Endothelial cell of umbilical vein (primary cell): ENCODE measurements at regions not wholly inside any gene's neighbourhood (a gene's known extent, or its start where the extent isn't known, plus 50 kb on each side); places are given as distances from the start of the nearest gene placed in this dataset.

Experiments
- BruUV-seq: library from RNA; stranded (reverse); fragments of 400-500 nt; replicated peaks from 2 replicates; lab custom pipeline; 2021; lab: Mats Ljungman, UMichigan
- CTCF ChIA-PET: fragments of 300-600, 350-600 bp; sonication (Branson Sonifier 250); formaldehyde crosslinking; loops from one replicate; lab custom pipeline; 2021; ENCODE audit warnings: antibody characterized with exemption, inconsistent platforms; lab: Charles Lee
- POLR2A ChIA-PET: fragments of 300-600, 350-600 bp; sonication (Branson Sonifier 250); formaldehyde crosslinking; loops from one replicate; lab custom pipeline; 2021; ENCODE audit warnings: antibody characterized with exemption, inconsistent platforms; lab: Charles Lee
- DNase-seq: peaks from one replicate; pipeline ENCODE4 v3.0.0-alpha.2; 2011; ENCODE audit warnings: low read depth, low spot score
- FAIRE-seq: peaks from 2 replicates; lab custom pipeline; 2011; peaks lifted over from hg19 to GRCh38; lab: Jason Lieb, UNC
- H2AFZ ChIP-seq: 2 replicates; pipeline ENCODE4 v1.6.0; 2012; ENCODE audit warnings: low read depth, low read length, control low read depth, inconsistent platforms
- H3K27ac ChIP-seq: 2 replicates; pipeline ENCODE4 v1.5.1; 2011; ENCODE audit warnings: low read depth, mild to moderate bottlenecking, control low read depth, low read length, moderate library complexity; ENCODE audit not compliant: insufficient read depth
- H3K27me3 ChIP-seq, 2 experiments: 2 replicates each; pipeline versions ENCODE4 v1.6.0 to v1.6.1; 2011; ENCODE audit warnings: low read length in 2 of 2, mixed read lengths in 1 of 2; ENCODE audit not compliant: control insufficient read depth in 2 of 2, insufficient read depth in 2 of 2
- H3K36me3 ChIP-seq, 2 experiments: 2 replicates in 1 of 2; 3 replicates in 1 of 2; pipeline ENCODE4 v1.5.1; 2011; ENCODE audit warnings: low read length in 2 of 2, mild to moderate bottlenecking in 1 of 2, moderate library complexity in 1 of 2; ENCODE audit not compliant: control insufficient read depth in 2 of 2, insufficient read depth in 2 of 2; ENCODE audit errors: extremely low read depth in 1 of 2
- H3K4me1 ChIP-seq: 3 replicates; pipeline ENCODE4 v1.5.1; 2011; ENCODE audit warnings: mild to moderate bottlenecking, low read length; ENCODE audit not compliant: control insufficient read depth, insufficient read depth; ENCODE audit errors: extremely low read depth
- H3K4me2 ChIP-seq: 2 replicates; pipeline ENCODE4 v1.6.1; 2011; ENCODE audit warnings: low read length, control low read depth, mixed read lengths; ENCODE audit not compliant: insufficient read depth
- H3K4me3 ChIP-seq, 3 experiments: fragments of 200-600 bp in 1 of 3; sonication (generic), shearing (Covaris generic) in 1 of 3; replicated peaks in 1 of 3; 2 replicates each; pipeline ENCODE4 v1.5.1; 2011 to 2016; ENCODE audit warnings: control low read depth in 3 of 3, low read length in 3 of 3, mild to moderate bottlenecking in 2 of 3, inconsistent platforms in 1 of 3, low read depth in 1 of 3, moderate library complexity in 1 of 3; ENCODE audit not compliant: insufficient read depth in 1 of 3
- H3K79me2 ChIP-seq: 2 replicates; pipeline ENCODE4 v1.6.0; 2012; ENCODE audit warnings: low read length, inconsistent platforms; ENCODE audit not compliant: control insufficient read depth, insufficient read depth
- H3K9ac ChIP-seq: replicated peaks from 2 replicates; pipeline ENCODE3; 2011; ENCODE audit warnings: low read length, control low read depth; ENCODE audit not compliant: insufficient read depth; ENCODE audit errors: extremely low read depth
- H3K9me1 ChIP-seq: replicated peaks from 3 replicates; pipeline ENCODE4 v1.6.0; 2011; ENCODE audit warnings: mild to moderate bottlenecking, low read length; ENCODE audit not compliant: control insufficient read depth, insufficient read depth; ENCODE audit errors: extremely low read depth
- H3K9me3 ChIP-seq: replicated peaks from 2 replicates; pipeline ENCODE4 v1.5.1; 2012; ENCODE audit warnings: low read length, inconsistent platforms; ENCODE audit not compliant: control insufficient read depth, insufficient read depth
- H4K20me1 ChIP-seq: replicated peaks from 2 replicates; pipeline ENCODE3; 2011; ENCODE audit warnings: mild to moderate bottlenecking, low read length; ENCODE audit not compliant: control insufficient read depth, insufficient read depth; ENCODE audit errors: extremely low read depth
- FOS ChIP-seq: IDR thresholded peaks from 2 replicates; pipeline ENCODE4 v1.6.1; 2011; ENCODE audit warnings: mild to moderate bottlenecking, low read length, moderate library complexity, borderline replicate concordance; ENCODE audit not compliant: insufficient read depth
- GATA2 ChIP-seq: IDR thresholded peaks from 2 replicates; pipeline ENCODE4 v1.7.0; 2011; ENCODE audit warnings: low read depth, mild to moderate bottlenecking, moderate library complexity, mixed read lengths, low read length; ENCODE audit not compliant: insufficient read length, insufficient read depth
- JUN ChIP-seq: IDR thresholded peaks from 2 replicates; pipeline ENCODE4 v1.6.1; 2011; ENCODE audit warnings: borderline replicate concordance, low read depth; ENCODE audit not compliant: insufficient read length, insufficient read depth
- MYC ChIP-seq: IDR thresholded peaks from one replicate; pipeline ENCODE4 v1.6.1; 2011; ENCODE audit warnings: mild to moderate bottlenecking, low read depth, low read length
- POLR2A ChIP-seq: IDR thresholded peaks from 2 replicates; pipeline ENCODE4 v1.6.1; 2012; ENCODE audit warnings: low read depth, mild to moderate bottlenecking, control low read depth, low read length
- POLR2AphosphoS5 ChIP-seq: IDR thresholded peaks from 2 replicates; pipeline ENCODE4 v1.6.1; 2012; ENCODE audit warnings: low read depth, mild to moderate bottlenecking, control low read depth, low read length, moderate library complexity; ENCODE audit not compliant: insufficient read depth
- dilution Hi-C: fragments of 300-500 bp; cut with MboI; formaldehyde crosslinking; loops from one replicate; pipeline ENCODE4 v1.15.0; 2019; ENCODE audit warnings: low sequenced_read_pairs; ENCODE audit not compliant: extremely low pct_ligation_motif_present
- intact Hi-C: fragments of 100-400 bp; cut with micrococcal nuclease; formaldehyde crosslinking; loops from one replicate; pipeline ENCODE4 v1.10.0; 2022
- TF ChIP-seq, protein P1 (sequence below): IDR thresholded peaks from 2 replicates; pipeline ENCODE4 v1.6.1; 2011; ENCODE audit not compliant: insufficient read depth, insufficient read length
- TF ChIP-seq, protein P2 (sequence below), 2 donors: IDR thresholded peaks; 1 replicate in 1 of 2; 2 replicates in 1 of 2; pipeline ENCODE4 v1.5.1; 2011; ENCODE audit warnings: low read length in 2 of 2, mild to moderate bottlenecking in 2 of 2, moderate library complexity in 2 of 2, control low read depth in 1 of 2, inconsistent platforms in 1 of 2, low read depth in 1 of 2; ENCODE audit not compliant: insufficient read depth in 1 of 2; ENCODE audit errors: extremely low read depth in 1 of 2

DNA sequence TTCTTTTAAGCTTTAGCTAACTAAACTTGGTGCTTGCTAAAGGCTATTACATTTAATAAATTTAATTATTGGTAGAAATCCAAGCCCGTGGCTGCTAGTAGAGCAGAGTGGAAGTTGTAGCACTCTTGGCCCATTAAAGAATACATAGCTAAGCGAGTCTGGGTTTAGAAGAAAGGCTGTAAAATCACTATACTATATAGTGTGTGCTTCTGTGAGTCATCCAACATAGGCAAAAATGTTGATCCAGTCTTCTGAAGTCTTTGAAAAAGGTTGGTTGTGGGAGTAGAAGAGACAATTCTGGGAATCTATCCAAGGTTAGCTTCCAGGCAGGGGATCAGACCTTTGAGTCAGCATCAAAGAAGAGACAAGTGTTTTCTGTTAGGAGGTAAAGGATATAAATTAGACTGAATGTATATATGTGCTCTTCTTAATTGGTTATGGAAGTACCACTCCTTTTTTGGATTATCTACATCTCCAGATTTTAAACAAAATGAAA is 664.2 kb downstream of the NXPH1 start:
- intact Hi-C loops, result no loop called here
- CTCF ChIA-PET, result no interaction called here

More for the DNA sequence above, 664.2 kb downstream of the NXPH1 start:
- no peaks in the 10 kb centered on the region for H3K9me1 ChIP-seq
- no TSS peak for BruUV-seq
- H3K36me3 ChIP-seq, result no peaks in the 10 kb centered on the region
- no peak overlapping the region for H3K4me2 ChIP-seq
- no peaks in the 10 kb centered on the region for H3K79me2 ChIP-seq
- no peak overlapping the region for H2AFZ ChIP-seq
- no peak overlapping the region for H3K9ac ChIP-seq
- peaks cover 7% of the 10 kb centered on the region for H3K9me3 ChIP-seq
- no peaks in the 10 kb centered on the region for H4K20me1 ChIP-seq
- DNase-seq (no peak), FAIRE-seq (no peak)
- TF ChIP-seq JUN (no peak), GATA2 (no peak), POLR2A (no peak), FOS (no peak), POLR2AphosphoS5 (no peak), MYC (no peak)
- TF ChIP-seq, protein P1, sequence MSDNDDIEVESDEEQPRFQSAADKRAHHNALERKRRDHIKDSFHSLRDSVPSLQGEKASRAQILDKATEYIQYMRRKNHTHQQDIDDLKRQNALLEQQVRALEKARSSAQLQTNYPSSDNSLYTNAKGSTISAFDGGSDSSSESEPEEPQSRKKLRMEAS, result no peak
- TF ChIP-seq, protein P2, sequence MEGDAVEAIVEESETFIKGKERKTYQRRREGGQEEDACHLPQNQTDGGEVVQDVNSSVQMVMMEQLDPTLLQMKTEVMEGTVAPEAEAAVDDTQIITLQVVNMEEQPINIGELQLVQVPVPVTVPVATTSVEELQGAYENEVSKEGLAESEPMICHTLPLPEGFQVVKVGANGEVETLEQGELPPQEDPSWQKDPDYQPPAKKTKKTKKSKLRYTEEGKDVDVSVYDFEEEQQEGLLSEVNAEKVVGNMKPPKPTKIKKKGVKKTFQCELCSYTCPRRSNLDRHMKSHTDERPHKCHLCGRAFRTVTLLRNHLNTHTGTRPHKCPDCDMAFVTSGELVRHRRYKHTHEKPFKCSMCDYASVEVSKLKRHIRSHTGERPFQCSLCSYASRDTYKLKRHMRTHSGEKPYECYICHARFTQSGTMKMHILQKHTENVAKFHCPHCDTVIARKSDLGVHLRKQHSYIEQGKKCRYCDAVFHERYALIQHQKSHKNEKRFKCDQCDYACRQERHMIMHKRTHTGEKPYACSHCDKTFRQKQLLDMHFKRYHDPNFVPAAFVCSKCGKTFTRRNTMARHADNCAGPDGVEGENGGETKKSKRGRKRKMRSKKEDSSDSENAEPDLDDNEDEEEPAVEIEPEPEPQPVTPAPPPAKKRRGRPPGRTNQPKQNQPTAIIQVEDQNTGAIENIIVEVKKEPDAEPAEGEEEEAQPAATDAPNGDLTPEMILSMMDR (IDR thresholded peaks at IDR 0.05; ENCODE audit: extremely low read depth in 1 of 2, insufficient read depth in 1 of 2, low read depth in 1 of 2, low read length in 2 of 2), result no peak
- no peak overlapping the region for H3K4me3 ChIP-seq
- no peaks in the 10 kb centered on the region for H3K4me1 ChIP-seq
- dilution Hi-C loops, result no loop called here
- H3K27me3 ChIP-seq, result no peaks in the 10 kb centered on the region
- POLR2A ChIA-PET, result no interaction called here
- H3K27ac ChIP-seq, result no peak overlapping the region
